ENCODE measurements at regions not wholly inside any gene's neighbourhood (a gene's known extent, or its start where the extent isn't known, plus 50 kb on each side); places are given as distances from the start of the nearest gene placed in this dataset.

GRCh38 chr6:45830441-45831139 is 185.1 kb downstream of the CLIC5 start:
- TF ChIP-seq, protein P1, sequence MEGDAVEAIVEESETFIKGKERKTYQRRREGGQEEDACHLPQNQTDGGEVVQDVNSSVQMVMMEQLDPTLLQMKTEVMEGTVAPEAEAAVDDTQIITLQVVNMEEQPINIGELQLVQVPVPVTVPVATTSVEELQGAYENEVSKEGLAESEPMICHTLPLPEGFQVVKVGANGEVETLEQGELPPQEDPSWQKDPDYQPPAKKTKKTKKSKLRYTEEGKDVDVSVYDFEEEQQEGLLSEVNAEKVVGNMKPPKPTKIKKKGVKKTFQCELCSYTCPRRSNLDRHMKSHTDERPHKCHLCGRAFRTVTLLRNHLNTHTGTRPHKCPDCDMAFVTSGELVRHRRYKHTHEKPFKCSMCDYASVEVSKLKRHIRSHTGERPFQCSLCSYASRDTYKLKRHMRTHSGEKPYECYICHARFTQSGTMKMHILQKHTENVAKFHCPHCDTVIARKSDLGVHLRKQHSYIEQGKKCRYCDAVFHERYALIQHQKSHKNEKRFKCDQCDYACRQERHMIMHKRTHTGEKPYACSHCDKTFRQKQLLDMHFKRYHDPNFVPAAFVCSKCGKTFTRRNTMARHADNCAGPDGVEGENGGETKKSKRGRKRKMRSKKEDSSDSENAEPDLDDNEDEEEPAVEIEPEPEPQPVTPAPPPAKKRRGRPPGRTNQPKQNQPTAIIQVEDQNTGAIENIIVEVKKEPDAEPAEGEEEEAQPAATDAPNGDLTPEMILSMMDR (IDR thresholded peaks at IDR 0.05; ENCODE audit: insufficient read depth, low read length, poor library complexity, severe bottlenecking), result no peak
- no peak overlapping the region for H3K4me3 ChIP-seq (ENCODE audit: low read depth, low read length)

DNA sequence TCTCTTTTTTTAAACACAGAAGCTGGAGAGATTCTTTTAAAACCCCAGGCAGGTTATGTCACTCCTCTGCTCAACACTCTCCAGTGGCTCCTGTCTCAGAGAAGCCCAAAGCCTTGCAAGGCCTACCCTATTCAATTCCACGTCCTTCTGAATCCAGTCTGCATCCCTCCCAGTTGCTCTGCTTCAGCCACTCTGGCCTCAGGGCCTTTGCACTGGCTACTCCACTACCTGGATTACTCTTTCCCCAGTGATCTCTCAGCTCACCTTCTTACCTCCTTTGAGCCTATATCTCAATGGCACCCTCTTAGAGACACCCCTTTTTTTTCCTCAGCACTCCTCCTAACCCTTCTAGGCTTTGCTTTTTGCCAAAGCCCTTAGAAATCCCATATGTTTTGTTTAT is 185.8 kb downstream of the CLIC5 start:
- DNase-seq (ENCODE audit: low read depth), result no peak
- H3K27me3 ChIP-seq (ENCODE audit: control insufficient read depth, insufficient read depth, low read length), result no peaks in the 10 kb centered on the region
- H3K36me3 ChIP-seq (ENCODE audit: control insufficient read depth, insufficient read depth, low read length), result no peaks in the 10 kb centered on the region
- TF ChIP-seq, protein P1 (IDR thresholded peaks at IDR 0.05; ENCODE audit: insufficient read depth, low read length, poor library complexity, severe bottlenecking), result no peak
- H3K4me3 ChIP-seq (ENCODE audit: low read depth, low read length), result no peak overlapping the region

More at GRCh38 chr6:45830441-45831139, 185.1 kb downstream of the CLIC5 start:
- no peak for DNase-seq (ENCODE audit: low read depth)
- Histone ChIP-seq H3K36me3 (ENCODE audit: control insufficient read depth, insufficient read depth, low read length) (no peaks in the 10 kb centered on the region), H3K27me3 (ENCODE audit: control insufficient read depth, insufficient read depth, low read length) (no peaks in the 10 kb centered on the region)

DNA sequence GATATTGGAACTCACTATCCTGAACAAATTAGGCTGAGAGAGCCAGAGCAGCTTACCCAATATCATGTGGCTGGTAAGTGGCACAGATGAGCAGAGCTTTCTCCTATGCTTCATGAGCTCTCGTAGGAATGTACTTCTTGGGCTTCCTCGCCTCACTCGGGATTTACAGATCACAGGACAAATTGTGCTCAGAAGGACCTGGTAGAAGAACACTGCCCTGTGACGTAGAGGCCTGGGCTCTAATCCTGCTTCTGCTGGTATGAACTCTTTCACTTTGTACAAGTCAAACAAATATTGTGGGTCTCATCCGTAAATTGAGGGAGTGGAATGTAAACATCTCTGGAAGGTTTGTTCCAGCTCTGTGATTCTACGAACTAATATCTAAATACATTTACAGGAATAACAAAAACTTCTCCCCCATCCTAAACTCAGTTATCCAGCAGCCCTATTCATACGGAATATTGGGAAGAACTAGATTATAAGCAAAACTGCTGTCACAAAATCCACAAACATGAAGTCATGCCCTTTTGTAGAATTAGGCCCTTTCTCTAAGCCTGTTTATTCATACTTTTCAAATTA is 187.6 kb downstream of the CLIC5 start:
- TF ChIP-seq, protein P1 (IDR thresholded peaks at IDR 0.05; ENCODE audit: insufficient read depth, low read length, poor library complexity, severe bottlenecking), result no peak
- H3K27me3 ChIP-seq (ENCODE audit: control insufficient read depth, insufficient read depth, low read length), result no peaks in the 10 kb centered on the region
- no peak for DNase-seq (ENCODE audit: low read depth)
- H3K36me3 ChIP-seq (ENCODE audit: control insufficient read depth, insufficient read depth, low read length), result no peaks in the 10 kb centered on the region
- no peak overlapping the region for H3K4me3 ChIP-seq (ENCODE audit: low read depth, low read length)

DNA sequence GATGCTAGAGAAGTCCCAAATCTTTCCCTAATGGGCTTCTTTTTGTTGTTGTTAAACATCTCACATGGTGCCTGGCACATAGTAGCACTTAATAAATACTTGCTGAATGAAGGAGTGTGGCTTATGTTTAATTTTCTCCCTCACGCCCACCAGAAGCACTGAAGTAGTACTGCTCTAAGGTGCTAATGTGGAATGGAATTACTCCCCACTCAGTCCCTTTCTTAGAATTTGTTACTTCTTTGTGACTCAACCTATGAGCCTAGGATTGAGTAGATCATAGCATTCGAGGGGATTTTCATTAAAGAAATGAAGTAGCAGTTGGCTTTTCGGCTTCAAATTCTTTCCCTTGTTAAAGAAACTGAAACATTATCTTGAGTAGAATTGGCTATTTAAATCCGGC is 192.8 kb downstream of the CLIC5 start:
- Histone ChIP-seq H3K27me3 (ENCODE audit: control insufficient read depth, insufficient read depth, low read length) (no peaks in the 10 kb centered on the region), H3K4me3 (ENCODE audit: low read depth, low read length) (no peak overlapping the region), H3K36me3 (ENCODE audit: control insufficient read depth, insufficient read depth, low read length) (no peaks in the 10 kb centered on the region)
- TF ChIP-seq, protein P1 (IDR thresholded peaks at IDR 0.05; ENCODE audit: insufficient read depth, low read length, poor library complexity, severe bottlenecking), result no peak
- DNase-seq (ENCODE audit: low read depth), result no peak

DNA sequence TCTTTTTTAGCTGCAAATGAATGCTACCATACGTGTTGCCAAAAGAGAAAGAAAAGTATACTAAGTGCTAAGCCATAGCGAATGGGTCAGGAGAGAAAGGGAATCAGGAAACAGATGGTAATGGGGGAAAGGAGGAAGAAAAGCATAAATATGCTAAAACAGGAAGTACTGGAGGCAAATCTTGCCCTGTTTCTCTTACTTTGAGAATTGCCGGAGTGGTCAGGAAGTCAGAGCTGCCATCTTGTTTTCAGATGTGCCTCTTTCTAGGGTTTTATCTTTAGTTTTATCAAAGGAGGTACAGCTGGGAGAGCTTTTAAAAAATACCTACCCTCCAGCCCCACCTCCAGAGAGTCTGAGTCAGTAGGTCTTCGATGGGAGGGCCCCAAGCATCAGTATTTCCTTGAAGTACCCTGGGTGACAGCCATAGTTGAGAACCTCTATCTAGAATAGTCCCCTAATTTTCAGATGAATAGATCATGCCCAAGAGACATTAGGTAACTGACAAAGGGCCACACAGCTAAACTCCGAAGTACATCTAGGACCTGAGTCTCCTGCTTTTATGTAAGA is 193.3 kb downstream of the CLIC5 start:
- H3K27me3 ChIP-seq (ENCODE audit: control insufficient read depth, insufficient read depth, low read length), result no peaks in the 10 kb centered on the region
- H3K36me3 ChIP-seq (ENCODE audit: control insufficient read depth, insufficient read depth, low read length), result no peaks in the 10 kb centered on the region
- TF ChIP-seq, protein P1 (IDR thresholded peaks at IDR 0.05; ENCODE audit: insufficient read depth, low read length, poor library complexity, severe bottlenecking), result no peak
- H3K4me3 ChIP-seq (ENCODE audit: low read depth, low read length), result no peak overlapping the region
- no peak for DNase-seq (ENCODE audit: low read depth)
